ENCODE measurements at regions not wholly inside any gene's neighbourhood (a gene's known extent, or its start where the extent isn't known, plus 50 kb on each side); places are given as distances from the start of the nearest gene placed in this dataset.
"Not testable (repeated sequence)": the region's sequence is repeated elsewhere in the genome, so short reads cannot be mapped to it uniquely, and the experiment has no call there.

DNA sequence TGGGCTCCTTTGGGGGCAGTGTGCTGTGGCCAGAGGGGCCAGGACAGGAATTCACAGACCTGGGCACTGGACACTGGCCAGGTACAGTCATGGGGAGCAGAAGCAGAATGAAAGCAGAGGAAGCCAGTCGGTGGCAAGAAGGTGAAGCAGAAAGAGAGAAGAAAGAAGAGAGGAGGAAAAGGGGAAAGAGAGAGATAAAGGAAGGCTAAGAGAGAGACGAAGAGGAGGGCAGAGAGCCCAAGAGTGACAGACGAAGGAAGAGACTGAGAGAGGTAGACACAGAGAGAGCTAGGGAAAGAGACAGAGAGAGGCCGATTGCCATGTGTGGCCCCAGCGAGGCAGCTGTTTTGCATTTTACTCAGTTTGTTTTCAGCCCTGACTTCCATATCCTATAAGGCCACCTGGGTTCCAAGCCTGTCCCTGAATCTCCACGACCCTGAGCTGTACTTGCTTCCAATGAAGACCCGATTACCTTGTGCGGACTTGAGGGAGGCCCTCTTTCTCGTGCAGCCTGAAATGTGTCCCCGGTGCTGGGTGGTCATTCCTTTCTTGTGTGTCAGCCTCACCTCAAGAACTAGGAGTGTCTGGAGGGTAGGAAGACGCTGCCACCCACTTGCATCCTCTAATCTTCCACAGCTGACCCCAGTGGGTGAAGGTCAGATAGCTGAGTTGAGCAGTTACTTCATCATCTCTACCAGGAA is 73.9 kb downstream of the LSM3 start:
- FAIRE-seq, result no peak

DNA sequence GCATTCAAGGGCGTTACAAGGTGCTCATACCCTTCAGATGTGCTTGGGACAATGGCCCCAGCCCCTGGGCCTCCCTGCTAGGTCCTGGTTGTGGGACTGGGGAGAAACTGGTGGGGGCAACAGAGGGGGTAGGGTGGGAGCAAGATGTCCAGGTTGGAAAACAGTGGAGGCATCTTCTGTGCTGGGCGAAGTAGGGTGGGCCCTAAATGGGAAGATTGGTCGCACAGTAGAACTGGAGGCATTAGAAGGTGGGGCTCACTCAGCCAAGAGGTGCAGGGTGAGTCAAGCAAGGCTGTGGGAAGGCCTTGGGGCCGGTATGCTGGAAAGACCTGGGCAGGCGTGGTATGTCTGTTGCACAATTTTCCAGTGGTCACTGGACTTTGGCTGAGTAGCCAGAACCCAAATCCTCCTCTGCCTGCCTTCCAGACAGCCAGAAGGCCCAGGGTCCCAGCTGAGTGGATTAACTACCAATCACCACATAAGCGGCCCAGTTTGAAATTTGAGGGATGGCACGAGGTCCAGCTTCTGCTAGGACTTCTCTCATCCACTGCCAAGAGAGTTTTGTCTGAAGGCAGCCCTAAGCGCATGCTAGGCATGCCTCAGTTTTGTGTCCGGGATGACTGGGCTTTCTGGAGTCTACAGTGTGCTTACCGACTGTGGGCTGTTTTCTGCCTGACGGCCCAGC is 74.5 kb downstream of the LSM3 start:
- FAIRE-seq, result no peak

- no peak for FAIRE-seq
These were observed 75.2 kb downstream of the LSM3 start for GRCh38 chr3:14253707-14254382.

- no peak for FAIRE-seq
These were observed 76.4 kb downstream of the LSM3 start for GRCh38 chr3:14254812-14255702.

- peak; percentile 91 for FAIRE-seq
These were observed 77.4 kb downstream of the LSM3 start for GRCh38 chr3:14256046-14256445.

DNA sequence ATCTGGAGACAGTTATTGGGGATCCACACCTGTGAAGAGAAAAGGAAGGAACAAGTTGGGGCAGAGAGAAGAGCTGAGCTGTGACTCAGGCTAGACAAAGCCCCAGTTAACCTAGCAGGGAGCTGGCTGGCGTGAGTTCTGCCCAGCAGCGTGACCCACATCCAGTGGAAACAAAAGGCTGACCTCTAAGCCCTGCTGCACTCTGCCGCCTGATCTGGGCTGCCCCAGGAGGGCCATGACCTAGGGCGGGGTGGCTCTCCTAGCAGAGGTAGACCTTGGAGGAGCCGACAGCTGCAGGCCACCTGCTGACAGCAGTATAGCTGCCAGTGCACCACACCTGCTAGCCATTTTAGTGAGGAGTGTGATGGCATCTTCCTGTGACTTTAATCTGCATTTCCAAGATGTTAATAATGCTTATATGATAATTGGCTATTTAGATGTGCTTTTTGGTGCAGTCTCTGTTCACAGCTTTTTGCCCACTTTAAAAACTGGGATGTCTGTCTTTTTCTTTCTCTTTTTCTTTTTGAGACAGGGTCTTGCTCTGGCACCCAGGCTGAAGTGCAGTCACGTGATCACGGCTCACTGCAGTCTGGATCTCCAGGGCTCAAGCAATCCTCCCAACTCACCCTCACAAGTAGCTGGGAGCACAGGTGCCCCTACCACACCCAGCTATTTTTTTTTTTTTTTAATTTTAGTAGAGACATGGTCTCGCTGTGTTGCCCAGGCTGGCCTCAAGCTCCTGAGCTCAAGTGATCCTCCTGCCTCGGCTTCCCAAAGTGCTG is 78.1 kb downstream of the LSM3 start:
- FAIRE-seq, result no peak

DNA sequence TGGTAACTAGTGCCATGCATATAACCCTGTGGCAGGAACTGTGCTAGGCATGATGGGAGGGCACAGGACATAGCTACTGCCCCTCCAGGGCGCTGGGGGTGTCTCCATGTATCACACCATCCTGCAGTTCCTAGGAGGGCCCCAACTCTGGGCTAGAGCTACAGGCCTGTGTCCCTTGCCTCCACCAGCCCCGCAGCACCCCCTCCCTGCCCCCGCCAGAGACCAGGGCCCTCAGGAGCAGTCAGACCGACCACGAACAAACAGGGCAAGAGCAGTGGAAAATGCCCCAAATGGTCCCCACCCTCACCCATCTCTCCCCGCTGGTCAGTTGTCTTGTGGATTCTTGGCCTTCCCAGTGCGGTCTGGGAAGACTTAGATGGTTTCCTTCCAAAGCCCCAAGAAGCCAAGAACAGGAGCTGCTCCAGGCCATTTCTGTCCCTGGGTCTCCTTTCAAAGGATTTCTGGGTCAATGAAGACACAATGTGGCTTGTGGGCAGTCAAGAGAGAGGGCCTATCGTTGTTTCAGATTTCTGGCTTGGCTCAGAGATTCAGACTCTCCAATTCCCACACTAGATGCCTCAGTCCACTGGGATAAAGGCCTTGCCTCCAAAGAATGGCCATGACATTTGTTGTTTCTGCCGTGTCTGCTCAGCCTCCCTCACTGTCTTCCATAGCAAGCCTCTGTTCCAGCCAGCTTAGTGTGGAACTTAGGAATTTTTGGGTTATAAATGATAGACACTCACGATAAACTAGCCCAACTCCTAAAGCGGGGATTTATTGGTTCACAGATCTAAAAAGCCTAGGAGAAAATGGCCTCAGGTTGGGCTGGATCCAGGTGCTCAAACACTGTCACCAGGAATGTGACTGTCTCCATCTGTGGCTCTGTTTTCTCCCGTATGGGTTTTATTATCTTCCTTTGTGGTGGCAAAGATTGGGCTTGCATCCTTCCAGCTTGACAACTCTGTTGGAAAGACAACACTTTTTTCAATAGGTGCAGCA is 80.6 kb downstream of the LSM3 start:
- FAIRE-seq, result no peak

- FAIRE-seq, result no peak
These were observed 81.8 kb downstream of the LSM3 start for GRCh38 chr3:14260463-14260862.

DNA sequence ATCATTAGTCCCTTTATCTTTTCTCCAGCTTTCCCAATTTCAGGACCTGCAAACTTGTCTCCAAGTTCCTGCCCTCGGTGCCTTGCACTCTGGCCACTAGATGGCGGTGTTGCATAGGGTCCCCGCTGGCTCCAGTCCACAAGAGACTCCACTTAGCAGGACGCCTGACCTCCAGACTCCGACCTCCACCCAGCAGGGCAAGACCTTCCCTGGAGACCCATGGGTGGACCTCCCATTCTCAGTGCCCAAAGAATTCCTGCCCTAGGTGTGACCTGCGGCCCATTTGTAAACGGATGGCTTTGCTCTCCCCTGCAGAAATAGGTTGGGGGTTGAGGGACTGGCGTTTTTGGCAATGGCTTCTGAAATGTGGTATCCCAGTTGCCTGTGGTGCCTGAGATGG is 82.6 kb downstream of the LSM3 start:
- FAIRE-seq, result peak; percentile 73

DNA sequence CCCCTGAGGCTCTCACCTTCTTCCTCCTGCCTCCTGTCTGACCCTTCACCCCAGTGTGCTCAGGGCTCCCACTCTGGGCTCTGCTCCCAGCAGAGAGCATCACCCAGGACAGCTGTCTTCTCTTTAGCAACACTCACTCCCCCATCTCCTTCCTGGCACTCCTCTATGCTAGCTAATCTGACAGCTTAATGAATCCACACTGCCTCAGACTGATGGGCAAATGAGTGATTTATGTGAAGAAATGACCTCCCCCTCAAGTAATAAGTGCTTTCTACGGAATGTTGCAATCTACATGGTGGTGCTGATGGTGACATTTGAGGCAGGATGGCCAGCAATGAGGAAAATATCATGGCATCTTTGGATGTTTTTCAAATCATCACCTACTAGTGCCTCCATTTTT is 83.6 kb downstream of the LSM3 start:
- FAIRE-seq, result peak; percentile 71

DNA sequence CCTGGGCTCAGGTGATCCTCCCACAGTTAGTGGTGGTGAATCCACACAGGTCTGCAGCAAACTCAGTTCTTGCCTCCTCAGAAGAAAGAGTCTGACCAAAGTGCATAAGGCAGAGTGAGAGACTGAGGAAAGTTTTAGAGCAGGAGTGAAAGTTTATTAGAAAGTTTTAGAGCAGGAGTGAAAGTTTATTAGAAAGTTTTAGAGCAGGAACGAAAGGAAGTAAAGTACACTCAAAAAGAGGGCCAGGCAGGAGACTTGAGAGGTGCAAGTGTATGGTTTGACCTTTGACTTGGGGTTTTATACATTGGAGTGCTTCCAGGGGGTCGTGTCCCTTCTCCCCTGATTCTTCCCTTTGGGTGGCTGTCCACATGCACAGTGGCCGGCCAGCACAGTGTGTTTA is 84.2 kb downstream of the LSM3 start:
- FAIRE-seq, result no peak

- FAIRE-seq, result no peak
These were observed 84.8 kb downstream of the LSM3 start for GRCh38 chr3:14263317-14264005.

DNA sequence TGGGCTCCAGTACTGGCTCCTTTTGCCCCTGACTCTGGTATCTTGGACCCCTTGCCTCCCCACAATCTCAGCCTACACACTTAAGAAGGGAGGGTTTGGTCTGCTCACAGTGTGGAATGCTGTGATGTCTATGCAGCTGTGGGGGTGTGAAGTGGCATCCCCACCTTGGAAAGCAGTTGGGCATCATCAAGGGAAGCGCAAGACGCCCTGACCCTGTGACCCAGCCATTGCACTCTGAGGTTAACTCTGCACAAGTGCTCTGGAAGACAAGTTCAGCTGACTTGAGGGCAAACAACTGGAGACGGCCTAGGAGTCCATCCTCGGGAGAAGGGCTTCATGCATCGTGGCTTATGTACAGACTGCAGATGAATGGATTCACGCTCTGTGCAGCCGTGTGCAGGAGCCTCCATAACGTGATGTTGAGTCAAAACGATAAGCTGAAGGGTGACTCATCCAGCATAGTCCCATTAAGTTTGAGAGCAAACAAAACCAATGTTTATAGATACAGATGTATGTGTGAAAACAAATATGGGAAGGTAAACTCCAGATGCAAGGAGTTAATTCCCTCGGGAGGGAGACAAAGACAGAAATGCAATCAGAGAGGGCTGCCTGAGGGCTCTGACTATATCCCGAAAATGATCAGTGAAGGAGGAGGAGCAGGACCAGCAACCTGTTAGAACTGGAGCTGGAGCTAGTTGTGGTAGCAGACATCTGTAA is 86.8 kb downstream of the LSM3 start:
- FAIRE-seq, result no peak

DNA sequence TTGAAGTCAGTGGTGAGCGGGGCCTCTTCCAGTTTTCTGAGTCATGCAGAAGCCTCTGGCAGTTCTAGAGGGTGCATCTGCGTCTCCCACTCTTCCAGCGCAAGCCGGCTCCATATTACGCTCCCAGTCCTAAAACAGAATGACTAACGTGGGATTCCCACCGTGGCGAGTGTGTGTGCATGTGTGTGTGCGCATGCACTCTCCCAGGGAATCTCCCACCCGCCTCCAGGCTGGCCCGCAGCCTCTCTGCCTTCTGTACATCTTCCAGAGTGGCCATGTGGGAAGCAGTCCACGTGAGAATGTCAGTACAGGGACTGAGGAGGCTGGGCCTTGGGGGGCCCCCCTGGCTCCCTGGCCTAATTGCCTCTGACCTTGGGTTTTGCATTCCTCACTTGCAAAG is 87.7 kb downstream of the LSM3 start:
- FAIRE-seq, result no peak

DNA sequence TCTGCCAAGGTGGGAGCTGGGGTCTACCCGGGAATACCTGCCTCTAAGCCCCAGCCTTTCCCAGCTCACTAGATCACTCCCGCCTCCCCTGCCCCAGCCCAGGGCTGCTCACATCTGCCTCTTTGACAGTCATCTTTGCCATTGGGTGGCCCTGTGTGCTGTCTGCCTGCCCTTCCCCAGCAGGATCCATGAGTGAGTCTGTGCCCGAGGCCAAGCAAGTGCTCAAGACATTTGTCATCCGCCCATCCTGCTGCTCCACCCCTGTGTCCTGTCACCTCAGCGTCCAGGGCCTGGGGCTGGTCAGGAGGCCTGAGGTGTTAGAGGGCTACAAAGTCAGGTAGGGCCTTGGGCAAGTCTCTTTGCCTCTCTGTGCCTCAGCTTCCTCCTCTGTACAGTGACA is 89.4 kb downstream of the LSM3 start:
- FAIRE-seq, result no peak

- FAIRE-seq, result no peak
These were observed 90.3 kb downstream of the LSM3 start for GRCh38 chr3:14268897-14269296.

DNA sequence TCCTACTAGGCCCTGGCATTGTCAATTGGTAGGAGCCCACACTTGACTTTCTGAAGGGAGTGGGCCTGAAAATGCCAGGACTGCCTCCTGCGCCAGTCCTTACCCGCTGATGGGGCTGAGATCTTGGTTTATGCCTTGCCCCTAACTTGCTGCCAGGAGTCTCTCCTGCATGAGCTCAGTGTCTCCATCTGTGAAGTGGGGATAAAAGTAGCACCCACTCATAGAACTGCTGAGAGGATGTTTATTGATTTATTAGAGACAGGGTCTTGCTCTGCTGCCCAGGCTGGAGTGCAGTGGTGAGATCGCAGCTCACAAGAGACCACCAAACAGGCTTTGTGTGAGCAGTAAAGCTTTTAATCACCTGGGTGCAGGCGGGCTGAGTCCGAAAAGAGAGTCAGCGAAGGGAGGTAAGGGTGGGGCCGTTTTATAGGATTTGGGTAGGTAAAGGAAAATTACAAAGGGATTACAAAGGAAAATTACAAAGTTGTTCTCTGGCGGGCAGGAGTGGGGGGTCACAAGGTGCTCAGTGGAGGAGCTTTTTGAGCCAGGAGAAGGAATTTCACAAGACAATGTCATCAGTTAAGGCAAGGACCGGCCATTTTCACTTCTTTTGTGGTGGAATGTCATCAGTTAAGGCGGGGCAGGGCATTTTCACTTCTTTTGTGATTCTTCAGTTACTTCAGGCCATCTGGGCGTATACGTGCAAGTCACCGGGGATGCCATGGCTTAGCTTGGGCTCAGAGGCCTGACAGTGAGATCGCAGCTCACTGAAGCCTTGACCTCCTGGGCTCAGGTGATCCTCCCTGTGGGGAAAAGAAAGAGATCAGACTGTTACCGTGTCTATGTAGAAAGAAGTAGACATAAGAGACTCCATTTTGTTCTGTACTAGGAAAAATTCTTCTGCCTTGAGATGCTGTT is 93.7 kb downstream of the LSM3 start:
- FAIRE-seq, result not testable (repeated sequence)

DNA sequence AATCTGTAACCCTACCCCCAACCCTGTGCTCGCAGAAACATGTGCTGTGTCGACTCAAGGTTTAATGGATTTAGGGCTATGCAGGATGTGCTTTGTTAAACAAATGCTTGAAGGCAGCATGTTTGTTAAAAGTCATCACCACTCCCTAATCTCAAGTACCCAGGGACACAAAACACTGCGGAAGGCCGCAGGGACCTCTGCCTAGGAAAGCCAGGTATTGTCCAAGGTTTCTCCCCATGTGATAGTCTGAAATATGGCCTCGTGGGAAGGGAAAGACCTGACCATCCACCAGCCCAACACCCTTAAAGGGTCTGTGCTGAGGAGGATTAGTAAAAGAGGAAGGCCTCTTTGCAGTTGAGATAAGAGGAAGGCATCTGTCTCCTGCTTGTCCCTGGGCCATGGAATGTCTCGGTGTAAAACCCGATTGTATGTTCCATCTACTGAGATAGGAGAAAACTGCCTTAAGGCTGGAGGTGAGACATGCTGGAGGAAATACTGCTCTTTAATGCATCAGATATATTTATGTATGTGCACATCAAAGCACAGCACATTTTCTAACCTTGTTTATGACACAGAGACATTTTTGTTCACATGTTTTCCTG is 94.4 kb downstream of the LSM3 start:
- FAIRE-seq, result not testable (repeated sequence)
